HepG2 (cell line): ENCODE measurements at regions not wholly inside any gene's neighbourhood (a gene's known extent, or its start where the extent isn't known, plus 50 kb on each side); places are given as distances from the start of the nearest gene placed in this dataset.

Experiments
- ATAC-seq: fragments of 200-7000 bp; cut with Tn5 transposase; 3 replicates; pipeline ENCODE4 v1.9.1; 2020; ENCODE audit warnings: mild to moderate bottlenecking, moderate library complexity
- BruUV-seq: library from RNA; stranded (reverse); fragments of 400-500 nt; replicated peaks from 2 replicates; lab custom pipeline; 2021; lab: Mats Ljungman, UMichigan
- CTCF ChIA-PET: fragments of 300-600 bp; formaldehyde crosslinking; extraction: SDS; loops from one replicate; lab custom pipeline; 2021; ENCODE audit warnings: low total read pairs, inconsistent platforms, low intra/inter-chr PET ratio; lab: Yijun Ruan, JAX
- POLR2A ChIA-PET: fragments of 350-600 bp; sonication (Branson Sonifier 250); formaldehyde crosslinking; loops from one replicate; lab custom pipeline; 2020; ENCODE audit warnings: antibody characterized with exemption, inconsistent platforms; lab: Yijun Ruan, JAX
- DNase-seq: peaks from one replicate; pipeline ENCODE4 v3.0.0-alpha.2; 2015; ENCODE audit warnings: low spot score
- FAIRE-seq: peaks from 3 replicates; lab custom pipeline; 2011; peaks lifted over from hg19 to GRCh38; lab: Jason Lieb, UNC
- H2AFZ ChIP-seq: one replicate; pipeline ENCODE4 v1.6.1; 2011; ENCODE audit warnings: low read length, inconsistent platforms
- H3K27ac ChIP-seq: fragments of 300-600 bp; 3 replicates; pipeline ENCODE4 v1.8.0; 2011; ENCODE audit warnings: mixed run types, mild to moderate bottlenecking, mixed read lengths, low read length, inconsistent platforms; ENCODE audit not compliant: insufficient read depth; ENCODE audit errors: extremely low read length
- H3K27me3 ChIP-seq, 2 experiments: fragments of 200-600 bp in 1 of 2; 2 replicates in 1 of 2; 3 replicates in 1 of 2; pipeline versions ENCODE4 v1.6.0 to v1.8.0; 2011; ENCODE audit warnings: low read length in 2 of 2, mild to moderate bottlenecking in 2 of 2, moderate library complexity in 2 of 2, inconsistent platforms in 1 of 2; ENCODE audit not compliant: insufficient read depth in 2 of 2, control insufficient read depth in 1 of 2
- H3K36me3 ChIP-seq, 2 experiments: fragments of 200-600 bp in 1 of 2; replicated peaks in 1 of 2; 2 replicates in 1 of 2; 3 replicates in 1 of 2; pipeline versions ENCODE4 v1.5.1 to v1.8.0; 2011; ENCODE audit warnings: low read length in 2 of 2, inconsistent platforms in 1 of 2; ENCODE audit not compliant: insufficient read depth in 2 of 2, control insufficient read depth in 1 of 2
- H3K4me1 ChIP-seq: 2 replicates; pipeline ENCODE4 v1.5.1; 2012; ENCODE audit warnings: low read length, inconsistent platforms; ENCODE audit not compliant: insufficient read depth
- H3K4me2 ChIP-seq: 2 replicates; pipeline ENCODE4 v1.6.0; 2011; ENCODE audit warnings: low read depth, low read length, inconsistent platforms
- H3K4me3 ChIP-seq, 3 experiments: fragments of 200-600 bp in 1 of 3; sonication (generic), shearing (Covaris generic) in 1 of 3; replicated peaks in 1 of 3; 2 replicates each; pipeline ENCODE4 v1.5.1; 2011 to 2016; ENCODE audit warnings: low read length in 3 of 3, inconsistent platforms in 2 of 3, low read depth in 2 of 3, mild to moderate bottlenecking in 2 of 3, control low read depth in 1 of 3, mixed read lengths in 1 of 3; ENCODE audit not compliant: insufficient read depth in 1 of 3
- H3K79me2 ChIP-seq: one replicate; pipeline ENCODE4 v1.6.1; 2011; ENCODE audit warnings: low read length, inconsistent platforms; ENCODE audit not compliant: insufficient read depth
- H3K9ac ChIP-seq: 2 replicates; pipeline ENCODE4 v1.6.0; 2011; ENCODE audit warnings: mild to moderate bottlenecking, low read depth, low read length, inconsistent platforms; ENCODE audit not compliant: insufficient read depth
- H3K9me3 ChIP-seq: 2 replicates; pipeline ENCODE4 v1.5.1; 2012; ENCODE audit warnings: mild to moderate bottlenecking, low read length
- H4K20me1 ChIP-seq: 2 replicates; pipeline ENCODE4 v1.6.0; 2011; ENCODE audit warnings: inconsistent platforms, mild to moderate bottlenecking, low read length, moderate library complexity; ENCODE audit not compliant: insufficient read depth
- KIAA2018 ChIP-seq: sonication (generic); formaldehyde crosslinking; IDR thresholded peaks from 2 replicates; pipeline ENCODE4 v1.5.0; 2020; ENCODE audit warnings: mild to moderate bottlenecking, missing genetic modification reagents, borderline replicate concordance
- RARA ChIP-seq: IDR thresholded peaks from 2 replicates; pipeline ENCODE4 v1.6.1; 2016; ENCODE audit warnings: missing genetic modification reagents, missing compliant biosample characterization
- RNF219 ChIP-seq: sonication (generic); formaldehyde crosslinking; IDR thresholded peaks from 2 replicates; pipeline ENCODE4 v1.5.0; 2020; ENCODE audit warnings: mild to moderate bottlenecking, missing genetic modification reagents
- TAF1 ChIP-seq: sonication (generic); formaldehyde crosslinking; IDR thresholded peaks from 2 replicates; pipeline ENCODE4 v1.4.0; 2020; ENCODE audit warnings: missing genetic modification reagents
- ZNF136 ChIP-seq: sonication (generic); formaldehyde crosslinking; IDR thresholded peaks from 2 replicates; pipeline ENCODE4 v1.8.1; 2022; ENCODE audit warnings: low read depth, mild to moderate bottlenecking, moderate library complexity, missing genetic modification reagents
- ZNF607 ChIP-seq: sonication (generic); formaldehyde crosslinking; IDR thresholded peaks from 2 replicates; pipeline ENCODE4 v1.5.1; 2020; ENCODE audit warnings: missing genetic modification reagents, mild to moderate bottlenecking, borderline replicate concordance
- ZNF720 ChIP-seq: sonication (generic); formaldehyde crosslinking; IDR thresholded peaks from 2 replicates; pipeline ENCODE4 v1.4.0; 2020; ENCODE audit warnings: missing genetic modification reagents
- WGBS: methylation state at CpG from one replicate; pipeline ENCODE4 v1.1.6; 2017; ENCODE audit warnings: low lambda C conversion rate; 5-methylcytosine and 5-hydroxymethylcytosine counted together
- in situ Hi-C: cut with HindIII; loops from 2 replicates; pipeline ENCODE4 v1.10.0; 2017; ENCODE audit warnings: low pct_unique_long_range_greater_than_20kb; ENCODE audit not compliant: extremely low pct_ligation_motif_present
- intact Hi-C: fragments of 100-400 bp; cut with micrococcal nuclease; formaldehyde crosslinking; loops from one replicate; pipeline ENCODE4 v1.10.0; 2022; ENCODE audit not compliant: unreplicated experiment

- ChIA-PET CTCF (no interaction called here), POLR2A (no interaction called here)
- H3K4me2 ChIP-seq = no peak overlapping the region
- H3K4me1 ChIP-seq = no peaks in the 10 kb centered on the region
- DNase-seq (no peak), FAIRE-seq (no peak), ATAC-seq (no peak)
- in situ Hi-C loops = no loop called here
- no peaks in the 10 kb centered on the region for H3K9me3 ChIP-seq
- intact Hi-C loops = loop anchor here (5.0 kb wide), 1 partner anchor 125 kb away; no protein-coding TSS in a partner anchor
- no peak overlapping the region for H3K27ac ChIP-seq
- no peak overlapping the region for H2AFZ ChIP-seq
- no peaks in the 10 kb centered on the region for H3K27me3 ChIP-seq
- no peak overlapping the region for H3K4me3 ChIP-seq
- H4K20me1 ChIP-seq = no peaks in the 10 kb centered on the region
- no TSS peak for BruUV-seq
- H3K9ac ChIP-seq = no peak overlapping the region
- no peaks in the 10 kb centered on the region for H3K79me2 ChIP-seq
- H3K36me3 ChIP-seq = no peaks in the 10 kb centered on the region
- no peak for TF ChIP-seq ZNF607 (CRISPR knock-in tag)
- no peak for TF ChIP-seq ZNF136 (CRISPR knock-in tag)
- no peak for TF ChIP-seq TAF1
- WGBS = 57% methylated on average over 2 of the region's 2 CpGs
These were observed 220.7 kb downstream of the WDR11 start for GRCh38 chr10:121071901-121072300.

GRCh38 chr10:121073728-121074127 is 222.6 kb downstream of the WDR11 start:
- Histone ChIP-seq H3K9me3 (no peaks in the 10 kb centered on the region), H3K9ac (no peak overlapping the region), H4K20me1 (no peaks in the 10 kb centered on the region), H3K4me2 (no peak overlapping the region), H3K4me1 (no peaks in the 10 kb centered on the region), H2AFZ (no peak overlapping the region), H3K79me2 (no peaks in the 10 kb centered on the region), H3K4me3 (no peak overlapping the region), H3K27ac (no peak overlapping the region), H3K27me3 (peaks cover 0 to 5% of the 10 kb centered on the region in 2 experiments; a peak in 1 of 5 replicates), H3K36me3 (no peaks in the 10 kb centered on the region)
- DNase-seq (no peak), ATAC-seq (no peak), FAIRE-seq (no peak)
- WGBS = 67% methylated on average over 5 of the region's 5 CpGs
- CTCF ChIA-PET = no interaction called here
- intact Hi-C loops = loop anchor here (5.0 kb wide), 1 partner anchor 126 kb away; no protein-coding TSS in a partner anchor
- POLR2A ChIA-PET = no interaction called here
- in situ Hi-C loops = no loop called here
- BruUV-seq = no TSS peak
- TF ChIP-seq ZNF720 (no peak), KIAA2018 (CRISPR knock-in tag) (no peak), RARA (no peak), RNF219 (no peak)
